ENCODE measurements at regions not wholly inside any gene's neighbourhood (a gene's known extent, or its start where the extent isn't known, plus 50 kb on each side); places are given as distances from the start of the nearest gene placed in this dataset.

DNA sequence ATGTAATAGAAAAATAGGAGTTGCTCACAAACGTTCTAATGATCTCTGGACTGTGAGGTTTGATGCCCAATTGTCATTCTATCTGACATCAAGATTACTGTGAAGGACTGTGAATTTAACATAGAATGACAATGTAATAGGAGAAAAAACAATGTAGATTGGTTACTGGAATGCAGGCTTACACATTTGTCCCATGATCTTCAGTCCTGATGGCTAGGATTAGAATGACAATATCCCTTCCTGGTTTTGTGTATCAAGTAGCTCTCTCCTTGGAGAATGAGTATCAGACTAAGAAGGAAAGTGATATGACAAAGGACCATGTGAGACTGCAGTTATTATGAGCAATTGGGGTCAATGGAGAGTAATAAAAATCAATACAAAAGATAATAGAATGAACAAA lies 862.2 kb upstream of the C9orf72 start:
- intact Hi-C loops (cut with DNase I) = no loop called here
- no peaks in the 10 kb centered on the region for H3K36me3 ChIP-seq
- H3K9me3 ChIP-seq = no peaks in the 10 kb centered on the region
- DNase-seq (ENCODE audit: low spot score in 2 of 2) = no peak
- no peaks in the 10 kb centered on the region for H3K27me3 ChIP-seq
- H3K4me1 ChIP-seq = no peaks in the 10 kb centered on the region
- no peak overlapping the region for H3K27ac ChIP-seq
- no peak overlapping the region for H3K4me3 ChIP-seq
- TF ChIP-seq, protein P1, sequence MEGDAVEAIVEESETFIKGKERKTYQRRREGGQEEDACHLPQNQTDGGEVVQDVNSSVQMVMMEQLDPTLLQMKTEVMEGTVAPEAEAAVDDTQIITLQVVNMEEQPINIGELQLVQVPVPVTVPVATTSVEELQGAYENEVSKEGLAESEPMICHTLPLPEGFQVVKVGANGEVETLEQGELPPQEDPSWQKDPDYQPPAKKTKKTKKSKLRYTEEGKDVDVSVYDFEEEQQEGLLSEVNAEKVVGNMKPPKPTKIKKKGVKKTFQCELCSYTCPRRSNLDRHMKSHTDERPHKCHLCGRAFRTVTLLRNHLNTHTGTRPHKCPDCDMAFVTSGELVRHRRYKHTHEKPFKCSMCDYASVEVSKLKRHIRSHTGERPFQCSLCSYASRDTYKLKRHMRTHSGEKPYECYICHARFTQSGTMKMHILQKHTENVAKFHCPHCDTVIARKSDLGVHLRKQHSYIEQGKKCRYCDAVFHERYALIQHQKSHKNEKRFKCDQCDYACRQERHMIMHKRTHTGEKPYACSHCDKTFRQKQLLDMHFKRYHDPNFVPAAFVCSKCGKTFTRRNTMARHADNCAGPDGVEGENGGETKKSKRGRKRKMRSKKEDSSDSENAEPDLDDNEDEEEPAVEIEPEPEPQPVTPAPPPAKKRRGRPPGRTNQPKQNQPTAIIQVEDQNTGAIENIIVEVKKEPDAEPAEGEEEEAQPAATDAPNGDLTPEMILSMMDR (IDR thresholded peaks at IDR 0.05) = no peak

DNA sequence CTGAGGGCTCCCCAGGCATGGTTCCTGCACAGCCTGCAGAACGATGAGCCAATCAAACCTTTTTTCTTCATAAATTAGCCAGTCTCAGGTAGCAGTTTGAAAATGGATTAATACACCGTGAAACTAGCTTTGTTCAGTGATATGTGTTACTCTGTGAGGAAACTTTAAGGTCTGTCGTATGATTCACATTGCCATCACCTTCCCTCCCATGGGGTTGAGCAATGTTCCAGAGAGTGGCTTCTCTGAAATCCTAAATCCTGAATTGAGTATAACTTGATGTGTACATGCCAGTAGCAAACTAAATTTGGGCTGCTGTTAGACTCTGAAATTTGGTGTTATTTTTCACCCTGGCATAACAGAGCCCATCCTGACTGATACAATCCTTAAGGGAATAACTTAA lies 866.4 kb upstream of the C9orf72 start:
- TF ChIP-seq, protein P1 (IDR thresholded peaks at IDR 0.05) = no peak
- DNase-seq (ENCODE audit: low spot score in 2 of 2) = no peak
- no peaks in the 10 kb centered on the region for H3K4me1 ChIP-seq
- no peaks in the 10 kb centered on the region for H3K27me3 ChIP-seq
- no peak overlapping the region for H3K4me3 ChIP-seq
- H3K36me3 ChIP-seq = no peaks in the 10 kb centered on the region
- no peak overlapping the region for H3K27ac ChIP-seq
- intact Hi-C loops (cut with DNase I) = no loop called here
- H3K9me3 ChIP-seq = no peaks in the 10 kb centered on the region

DNA sequence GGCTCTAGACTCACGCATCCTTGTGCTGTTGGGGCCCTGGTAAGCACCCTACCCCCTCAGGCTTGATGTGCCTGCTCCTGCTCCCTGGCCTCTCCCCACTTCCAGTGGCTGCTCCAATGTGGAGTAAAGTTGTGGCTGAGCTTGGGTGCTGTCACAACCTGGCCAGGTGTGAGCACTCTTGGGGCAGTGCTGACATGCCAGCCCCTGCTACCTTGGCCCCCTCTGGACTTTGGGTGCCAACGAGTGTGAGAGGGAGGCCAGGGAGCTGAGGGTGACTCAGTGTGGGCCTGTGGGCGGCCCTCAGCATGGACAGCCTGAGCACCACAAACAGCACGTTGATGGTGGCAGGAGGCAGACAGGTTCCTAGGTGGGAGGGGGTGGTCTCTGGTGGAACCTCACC lies 870.2 kb upstream of the C9orf72 start:
- Histone ChIP-seq H3K4me3 (no peak overlapping the region), H3K9me3 (no peaks in the 10 kb centered on the region), H3K4me1 (no peaks in the 10 kb centered on the region), H3K27me3 (no peaks in the 10 kb centered on the region), H3K27ac (no peak overlapping the region), H3K36me3 (no peaks in the 10 kb centered on the region)
- intact Hi-C loops (cut with DNase I) = no loop called here
- no peak for DNase-seq (ENCODE audit: low spot score in 2 of 2)
- TF ChIP-seq, protein P1 (IDR thresholded peaks at IDR 0.05) = no peak

DNA sequence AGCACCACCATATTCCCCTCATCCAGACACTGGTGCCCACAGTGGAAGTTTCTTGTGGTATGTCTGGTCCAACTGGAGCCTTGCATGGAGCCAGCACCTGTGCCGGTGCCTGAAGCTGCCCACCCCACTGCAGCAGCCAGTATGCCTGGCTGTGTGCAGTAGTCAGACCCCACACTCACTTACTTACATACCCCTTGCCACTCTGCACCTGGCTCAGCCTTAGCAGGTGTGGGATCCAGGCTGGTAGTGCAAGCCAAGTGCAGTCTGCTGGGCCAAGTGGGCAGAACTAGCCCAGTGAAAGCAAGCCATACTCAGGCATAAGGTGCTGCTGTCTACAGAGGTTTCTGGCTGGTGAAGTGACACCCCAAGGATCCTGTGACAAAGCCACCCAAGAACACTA lies 871.4 kb upstream of the C9orf72 start:
- Histone ChIP-seq H3K9me3 (no peaks in the 10 kb centered on the region), H3K27ac (no peak overlapping the region), H3K4me3 (no peak overlapping the region), H3K36me3 (no peaks in the 10 kb centered on the region), H3K4me1 (no peaks in the 10 kb centered on the region), H3K27me3 (no peaks in the 10 kb centered on the region)
- TF ChIP-seq, protein P1 (IDR thresholded peaks at IDR 0.05) = no peak
- no peak for DNase-seq (ENCODE audit: low spot score in 2 of 2)
- intact Hi-C loops (cut with DNase I) = no loop called here

DNA sequence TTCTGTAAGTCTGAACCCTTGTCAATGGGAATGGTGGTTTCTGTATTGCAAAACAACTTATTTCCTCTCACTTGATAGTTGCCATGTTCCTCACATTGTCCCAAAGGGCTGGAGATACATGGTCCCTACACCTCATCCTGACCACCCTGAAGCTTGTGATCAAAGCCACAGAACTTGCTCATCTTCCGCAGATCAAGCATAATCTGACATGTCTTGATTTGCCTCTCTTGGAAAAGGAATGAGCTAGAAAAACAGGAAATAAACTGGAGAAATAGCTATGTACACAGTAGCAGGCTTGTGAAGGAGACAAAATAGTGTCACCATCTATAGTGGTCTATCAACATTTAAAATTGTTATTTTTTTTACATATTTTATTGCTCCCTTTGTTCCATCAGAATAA lies 871.9 kb upstream of the C9orf72 start:
- TF ChIP-seq, protein P1 (IDR thresholded peaks at IDR 0.05) = no peak
- H3K4me3 ChIP-seq = no peak overlapping the region
- no peaks in the 10 kb centered on the region for H3K27me3 ChIP-seq
- H3K36me3 ChIP-seq = no peaks in the 10 kb centered on the region
- H3K9me3 ChIP-seq = no peaks in the 10 kb centered on the region
- intact Hi-C loops (cut with DNase I) = no loop called here
- no peaks in the 10 kb centered on the region for H3K4me1 ChIP-seq
- no peak for DNase-seq (ENCODE audit: low spot score in 2 of 2)
- H3K27ac ChIP-seq = no peak overlapping the region

DNA sequence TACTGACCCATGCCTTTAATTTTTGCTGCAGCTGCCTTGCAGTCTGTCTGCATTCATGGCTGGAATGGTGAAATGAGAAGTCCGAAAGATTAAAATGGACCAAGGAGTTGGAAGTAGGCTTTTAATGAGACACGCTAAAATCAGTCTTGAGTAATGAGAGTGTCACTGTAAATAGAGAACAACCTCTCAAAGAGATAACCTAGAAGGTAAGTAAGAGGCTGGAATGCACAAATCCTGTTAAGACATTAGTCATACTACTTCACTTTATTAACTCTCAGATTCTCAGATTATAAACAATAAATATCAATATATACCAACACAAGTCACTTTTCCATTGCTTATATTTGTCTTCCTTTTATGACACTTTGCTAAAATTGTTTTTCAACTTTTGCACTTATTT lies 880.6 kb upstream of the C9orf72 start:
- H3K9me3 ChIP-seq = no peaks in the 10 kb centered on the region
- no peaks in the 10 kb centered on the region for H3K27me3 ChIP-seq
- H3K27ac ChIP-seq = no peak overlapping the region
- intact Hi-C loops (cut with DNase I) = no loop called here
- TF ChIP-seq, protein P1 (IDR thresholded peaks at IDR 0.05) = no peak
- no peak for DNase-seq (ENCODE audit: low spot score in 2 of 2)
- no peaks in the 10 kb centered on the region for H3K36me3 ChIP-seq
- no peaks in the 10 kb centered on the region for H3K4me1 ChIP-seq
- no peak overlapping the region for H3K4me3 ChIP-seq

Measured in ascending aorta (tissue), 2 donors.